HEK293T (cell line): ENCODE measurements at regions not wholly inside any gene's neighbourhood (a gene's known extent, or its start where the extent isn't known, plus 50 kb on each side); places are given as distances from the start of the nearest gene placed in this dataset.

Experiments
- ARNT ChIP-seq: fragments of 450-650 bp; IDR thresholded peaks from 2 replicates; pipeline ENCODE4 v1.6.1; 2017; ENCODE audit warnings: mild to moderate bottlenecking
- ELF4 ChIP-seq: fragments of 450-650 bp; IDR thresholded peaks from 2 replicates; pipeline ENCODE4 v1.6.1; 2017; ENCODE audit warnings: antibody characterized with exemption
- FOXA1 ChIP-seq: fragments of 450-650 bp; IDR thresholded peaks from 2 replicates; pipeline ENCODE4 v1.6.1; 2016; ENCODE audit warnings: mild to moderate bottlenecking
- FOXK2 ChIP-seq: fragments of 450-650 bp; IDR thresholded peaks from 2 replicates; pipeline ENCODE4 v1.6.1; 2016; ENCODE audit warnings: mild to moderate bottlenecking
- FOXM1 ChIP-seq: fragments of 450-650 bp; IDR thresholded peaks from 2 replicates; pipeline ENCODE4 v1.6.1; 2017; ENCODE audit warnings: mild to moderate bottlenecking, borderline replicate concordance
- NFRKB ChIP-seq: fragments of 450-650 bp; IDR thresholded peaks from 2 replicates; pipeline ENCODE4 v1.6.1; 2016; ENCODE audit warnings: mild to moderate bottlenecking, moderate library complexity
- SP1 ChIP-seq: fragments of 450-650 bp; IDR thresholded peaks from 2 replicates; pipeline ENCODE4 v1.6.1; 2017
- SUZ12 ChIP-seq: fragments of 450-650 bp; IDR thresholded peaks from 2 replicates; pipeline ENCODE4 v1.6.1; 2016; ENCODE audit warnings: mild to moderate bottlenecking
- TARDBP ChIP-seq: fragments of 450-650 bp; IDR thresholded peaks from 2 replicates; pipeline ENCODE4 v1.6.1; 2016
- ZNF384 ChIP-seq: fragments of 450-650 bp; IDR thresholded peaks from 2 replicates; pipeline ENCODE4 v1.6.1; 2016
- TF ChIP-seq, protein P1 (sequence below): fragments of 450-650 bp; IDR thresholded peaks from 2 replicates; pipeline ENCODE4 v1.6.1; 2016

DNA sequence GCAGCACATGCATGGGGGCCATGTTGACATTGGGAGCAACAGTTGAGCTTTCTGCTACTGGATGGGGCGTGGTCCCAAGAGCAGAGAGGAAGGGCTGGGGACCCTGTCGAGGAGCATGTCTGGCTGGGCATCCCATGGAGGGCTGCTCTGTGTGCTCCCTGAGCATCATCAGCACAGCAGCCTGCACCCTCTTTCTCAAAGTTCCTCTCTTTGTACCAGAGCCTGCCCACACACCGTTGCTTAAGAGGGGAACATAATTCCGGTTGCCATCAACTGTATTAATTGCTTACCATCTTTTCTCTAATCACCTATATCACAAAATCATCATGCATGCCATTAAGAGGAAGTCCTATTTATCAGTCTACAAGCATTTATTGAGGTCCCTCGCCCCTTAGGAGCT lies 55.2 kb upstream of the DIRAS2 start:
- no peak for TF ChIP-seq FOXM1
- TF ChIP-seq SP1, result no peak
- no peak for TF ChIP-seq ZNF384
- no peak for TF ChIP-seq FOXK2
- no peak for TF ChIP-seq ELF4
- no peak for TF ChIP-seq FOXA1
- TF ChIP-seq NFRKB, result no peak
- TF ChIP-seq ARNT, result no peak
- no peak for TF ChIP-seq SUZ12
- TF ChIP-seq TARDBP, result no peak
- TF ChIP-seq, protein P1, sequence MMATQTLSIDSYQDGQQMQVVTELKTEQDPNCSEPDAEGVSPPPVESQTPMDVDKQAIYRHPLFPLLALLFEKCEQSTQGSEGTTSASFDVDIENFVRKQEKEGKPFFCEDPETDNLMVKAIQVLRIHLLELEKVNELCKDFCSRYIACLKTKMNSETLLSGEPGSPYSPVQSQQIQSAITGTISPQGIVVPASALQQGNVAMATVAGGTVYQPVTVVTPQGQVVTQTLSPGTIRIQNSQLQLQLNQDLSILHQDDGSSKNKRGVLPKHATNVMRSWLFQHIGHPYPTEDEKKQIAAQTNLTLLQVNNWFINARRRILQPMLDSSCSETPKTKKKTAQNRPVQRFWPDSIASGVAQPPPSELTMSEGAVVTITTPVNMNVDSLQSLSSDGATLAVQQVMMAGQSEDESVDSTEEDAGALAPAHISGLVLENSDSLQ, result no peak
